22Rv1 (cell line): ENCODE measurements at regions not wholly inside any gene's neighbourhood (a gene's known extent, or its start where the extent isn't known, plus 50 kb on each side); places are given as distances from the start of the nearest gene placed in this dataset.
A peak's percentile ranks its signal among the peaks of the same experiment; 100 is the strongest.

ENCODE experiments used
- H3K27ac ChIP-seq: fragments of 450-650 bp; 2 replicates; pipeline ENCODE4 v1.5.1; 2017
- CTCF ChIP-seq: fragments of 450-650 bp; IDR thresholded peaks from 2 replicates; pipeline ENCODE4 v1.5.1; 2017; ENCODE audit warnings: mild to moderate bottlenecking
- ZFX ChIP-seq: fragments of 450-650 bp; IDR thresholded peaks from 2 replicates; pipeline ENCODE4 v1.6.1; 2017; ENCODE audit warnings: antibody characterized with exemption, borderline replicate concordance

GRCh38 chr16:50469121-50469743 lies 79.0 kb upstream of the NKD1 start:
- TF ChIP-seq CTCF (no peak), ZFX (no peak)
- H3K27ac ChIP-seq = no peak overlapping the region

GRCh38 chr16:50468749-50469078 lies 79.5 kb upstream of the NKD1 start:
- no peak overlapping the region for H3K27ac ChIP-seq
- TF ChIP-seq CTCF (no peak), ZFX (no peak)

- no peak overlapping the region for H3K27ac ChIP-seq
- no peak for TF ChIP-seq CTCF
- TF ChIP-seq ZFX = no peak
Observed at GRCh38 chr16:50467943-50468748, 80.0 kb upstream of the NKD1 start.

GRCh38 chr16:50467559-50467942 lies 80.6 kb upstream of the NKD1 start:
- TF ChIP-seq ZFX (no peak), CTCF (no peak)
- no peak overlapping the region for H3K27ac ChIP-seq

- no peak overlapping the region for H3K27ac ChIP-seq
- no peak for TF ChIP-seq ZFX
Observed at GRCh38 chr16:50466170-50466569, 82.0 kb upstream of the NKD1 start.

GRCh38 chr16:50464325-50465290 lies 83.6 kb upstream of the NKD1 start:
- 0 out of 2 replicates have a peak, but pooled peaks have one; percentile 5 for TF ChIP-seq CTCF
- TF ChIP-seq ZFX = no peak
- no peak overlapping the region for H3K27ac ChIP-seq

- TF ChIP-seq ZFX (no peak), CTCF (no peak)
- H3K27ac ChIP-seq = no peak overlapping the region
Observed at GRCh38 chr16:50463581-50464324, 84.4 kb upstream of the NKD1 start.
